HFFc6 (cell line): ENCODE measurements at regions not wholly inside any gene's neighbourhood (a gene's known extent, or its start where the extent isn't known, plus 50 kb on each side); places are given as distances from the start of the nearest gene placed in this dataset.
"Not testable (repeated sequence)": the region's sequence is repeated elsewhere in the genome, so short reads cannot be mapped to it uniquely, and the experiment has no call there.

Experiments
- DNase-seq: peaks from one replicate; pipeline ENCODE4 v3.0.0-alpha.2; 2018
- H3K27ac Mint-ChIP-seq: 2 replicates; pipeline ENCODE4 v1.8.0; 2020; ENCODE audit warnings: mild to moderate bottlenecking, mixed read lengths
- H3K27me3 Mint-ChIP-seq: 2 replicates; pipeline ENCODE4 v1.8.0; 2021; ENCODE audit warnings: mild to moderate bottlenecking, moderate library complexity, mixed read lengths; ENCODE audit not compliant: insufficient read depth
- H3K36me3 Mint-ChIP-seq: 2 replicates; pipeline ENCODE4 v1.8.0; 2021; ENCODE audit warnings: low read depth, mixed read lengths
- H3K4me1 Mint-ChIP-seq: 2 replicates; pipeline ENCODE4 v1.8.0; 2020; ENCODE audit warnings: low read depth, mixed read lengths
- H3K4me3 Mint-ChIP-seq: 2 replicates; pipeline ENCODE4 v1.8.0; 2020; ENCODE audit warnings: mild to moderate bottlenecking, moderate library complexity, mixed read lengths
- H3K9me3 Mint-ChIP-seq: 2 replicates; pipeline ENCODE4 v1.8.0; 2020; ENCODE audit warnings: mild to moderate bottlenecking, mixed read lengths
- CTCF ChIP-seq: fragments of 200-600 bp; sonication (generic); IDR thresholded peaks from 2 replicates; pipeline ENCODE4 v1.5.0; 2021; ENCODE audit warnings: antibody characterized with exemption, mild to moderate bottlenecking

GRCh38 chr5:158200619-158201018 lies 341.7 kb upstream of the CLINT1 start:
- TF ChIP-seq CTCF: no peak
- no peak overlapping the region for H3K4me3 Mint-ChIP-seq
- H3K9me3 Mint-ChIP-seq: peaks cover 22% of the 10 kb centered on the region
- no peaks in the 10 kb centered on the region for H3K27me3 Mint-ChIP-seq
- H3K36me3 Mint-ChIP-seq: no peaks in the 10 kb centered on the region
- no peaks in the 10 kb centered on the region for H3K4me1 Mint-ChIP-seq
- no peak overlapping the region for H3K27ac Mint-ChIP-seq
- no peak for DNase-seq

DNA sequence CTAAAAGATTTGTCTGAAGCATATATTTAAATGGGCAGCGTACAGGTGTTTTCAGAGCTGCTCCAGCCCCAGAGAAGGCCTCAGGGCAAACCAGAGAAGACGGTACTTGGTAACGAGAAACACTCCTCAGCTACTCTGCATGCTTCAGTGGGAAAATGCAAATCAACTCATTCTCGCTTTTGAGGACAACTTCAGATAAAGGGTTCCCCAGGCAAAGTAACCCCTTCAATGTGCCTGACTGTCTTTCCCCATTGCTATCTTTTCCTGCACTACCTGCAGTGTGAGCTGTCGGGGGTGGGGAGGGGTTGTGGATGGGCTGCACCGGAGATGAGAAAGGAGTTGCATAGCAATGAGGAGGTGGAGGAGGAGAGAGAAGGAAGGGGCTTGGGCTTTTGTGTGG lies 339.7 kb upstream of the CLINT1 start:
- Mint-ChIP-seq H3K9me3 (peaks cover 26% of the 10 kb centered on the region), H3K27ac (no peak overlapping the region), H3K4me3 (no peak overlapping the region), H3K36me3 (no peaks in the 10 kb centered on the region), H3K27me3 (no peaks in the 10 kb centered on the region), H3K4me1 (no peaks in the 10 kb centered on the region)
- no peak for DNase-seq
- no peak for TF ChIP-seq CTCF

- H3K27me3 Mint-ChIP-seq: no peaks in the 10 kb centered on the region
- no peak overlapping the region for H3K4me3 Mint-ChIP-seq
- no peaks in the 10 kb centered on the region for H3K36me3 Mint-ChIP-seq
- H3K27ac Mint-ChIP-seq: no peak overlapping the region
- H3K4me1 Mint-ChIP-seq: no peaks in the 10 kb centered on the region
- peaks cover 13% of the 10 kb centered on the region for H3K9me3 Mint-ChIP-seq
- no peak for TF ChIP-seq CTCF
- no peak for DNase-seq
These were observed 336.7 kb upstream of the CLINT1 start for GRCh38 chr5:158195416-158196210.

DNA sequence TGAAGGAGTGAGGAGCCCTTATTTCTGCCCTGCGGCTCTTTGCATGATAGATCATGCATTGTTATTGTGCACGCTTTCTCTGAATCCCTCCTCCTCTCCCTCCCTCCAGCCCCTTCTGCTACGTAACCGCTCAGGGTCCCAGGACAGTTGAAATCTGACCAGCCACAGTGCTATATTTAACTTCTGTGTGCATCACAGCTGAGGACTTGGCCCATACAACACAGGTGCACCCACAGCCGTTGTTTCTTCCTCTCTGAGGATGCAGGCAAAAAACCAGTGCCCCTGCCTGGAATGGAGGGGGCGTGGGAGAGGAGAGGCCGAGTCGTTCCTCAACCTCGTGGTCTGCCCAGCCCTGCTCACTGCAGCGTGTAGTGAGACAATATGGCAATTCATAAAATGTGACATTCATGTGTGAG lies 335.6 kb upstream of the CLINT1 start:
- H3K27ac Mint-ChIP-seq: no peak overlapping the region
- peaks cover 13% of the 10 kb centered on the region for H3K9me3 Mint-ChIP-seq
- H3K4me3 Mint-ChIP-seq: no peak overlapping the region
- no peaks in the 10 kb centered on the region for H3K36me3 Mint-ChIP-seq
- H3K27me3 Mint-ChIP-seq: no peaks in the 10 kb centered on the region
- DNase-seq: no peak
- H3K4me1 Mint-ChIP-seq: no peaks in the 10 kb centered on the region
- TF ChIP-seq CTCF: no peak

- H3K27ac Mint-ChIP-seq, H3K9me3 Mint-ChIP-seq, H3K27me3 Mint-ChIP-seq, H3K36me3 Mint-ChIP-seq, H3K4me3 Mint-ChIP-seq, DNase-seq, H3K4me1 Mint-ChIP-seq: not testable (repeated sequence)
These were observed 334.4 kb upstream of the CLINT1 start for GRCh38 chr5:158193395-158193794.

GRCh38 chr5:158180407-158180806 lies 321.5 kb upstream of the CLINT1 start:
- no peak for DNase-seq
- H3K9me3 Mint-ChIP-seq: peaks cover 8% of the 10 kb centered on the region
- H3K27ac Mint-ChIP-seq: no peak overlapping the region
- no peak for TF ChIP-seq CTCF
- H3K36me3 Mint-ChIP-seq: no peaks in the 10 kb centered on the region
- no peak overlapping the region for H3K4me3 Mint-ChIP-seq
- no peaks in the 10 kb centered on the region for H3K4me1 Mint-ChIP-seq
- H3K27me3 Mint-ChIP-seq: peaks cover 9% of the 10 kb centered on the region
